ENCODE measurements at regions not wholly inside any gene's neighbourhood (a gene's known extent, or its start where the extent isn't known, plus 50 kb on each side); places are given as distances from the start of the nearest gene placed in this dataset.

DNA sequence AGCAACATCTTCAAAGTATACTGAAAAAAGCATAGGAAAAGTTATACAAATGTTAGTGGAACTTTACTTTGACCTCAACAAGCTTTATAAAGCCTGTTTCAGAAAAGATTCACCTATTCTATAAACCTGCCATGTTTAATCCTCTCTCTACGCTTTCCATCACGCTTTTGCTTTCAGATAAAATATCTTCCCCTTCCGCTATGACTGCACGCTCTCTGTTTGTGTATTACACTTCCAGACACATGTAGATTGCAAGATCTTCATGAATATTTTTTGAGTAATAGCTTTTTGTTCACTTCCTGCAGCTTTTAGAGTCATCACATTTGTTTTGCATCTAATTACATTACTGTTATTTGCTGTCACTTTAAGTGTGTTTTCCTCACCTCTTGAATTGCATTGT is 271.4 kb downstream of the RASSF9 start:
- Histone ChIP-seq H3K4me3 (no peak overlapping the region), H3K4me1 (no peaks in the 10 kb centered on the region), H3K27ac (no peak overlapping the region), H3K4me2 (no peak overlapping the region), H3K9me3 (no peaks in the 10 kb centered on the region)
- 86% methylated on average over 4 of the region's 4 CpGs for WGBS (ENCODE audit: missing lambda C conversion rate)
- no peak for FAIRE-seq
- ChIA-PET CTCF (interaction anchor here (0.8 to 1.4 kb wide), 2 partner anchors 10 to 11 kb away, joined by 3 to 4 read pairs; no protein-coding TSS in a partner anchor), POLR2A (no interaction called here)
- TF ChIP-seq CBX8 (IDR thresholded peaks at IDR 0.05) (no peak), CHD4 (IDR thresholded peaks at IDR 0.05; ENCODE audit: borderline replicate concordance) (no peak), RCOR1 (IDR thresholded peaks at IDR 0.05; ENCODE audit: low read depth, low read length) (no peak), KDM1A (IDR thresholded peaks at IDR 0.05; ENCODE audit: low read depth) (no peak), FOSL2 (IDR thresholded peaks at IDR 0.05) (no peak), FOSL2 (CRISPR knock-in tag; IDR thresholded peaks at IDR 0.05) (no peak), NFE2L2 (conservative IDR thresholded peaks at IDR 0.05; ENCODE audit: low read length) (no peak), EP300 (IDR thresholded peaks at IDR 0.05) (no peak), HDAC2 (IDR thresholded peaks at IDR 0.05) (no peak), HES2 (IDR thresholded peaks at IDR 0.05) (no peak)
- TF ChIP-seq, protein P1, sequence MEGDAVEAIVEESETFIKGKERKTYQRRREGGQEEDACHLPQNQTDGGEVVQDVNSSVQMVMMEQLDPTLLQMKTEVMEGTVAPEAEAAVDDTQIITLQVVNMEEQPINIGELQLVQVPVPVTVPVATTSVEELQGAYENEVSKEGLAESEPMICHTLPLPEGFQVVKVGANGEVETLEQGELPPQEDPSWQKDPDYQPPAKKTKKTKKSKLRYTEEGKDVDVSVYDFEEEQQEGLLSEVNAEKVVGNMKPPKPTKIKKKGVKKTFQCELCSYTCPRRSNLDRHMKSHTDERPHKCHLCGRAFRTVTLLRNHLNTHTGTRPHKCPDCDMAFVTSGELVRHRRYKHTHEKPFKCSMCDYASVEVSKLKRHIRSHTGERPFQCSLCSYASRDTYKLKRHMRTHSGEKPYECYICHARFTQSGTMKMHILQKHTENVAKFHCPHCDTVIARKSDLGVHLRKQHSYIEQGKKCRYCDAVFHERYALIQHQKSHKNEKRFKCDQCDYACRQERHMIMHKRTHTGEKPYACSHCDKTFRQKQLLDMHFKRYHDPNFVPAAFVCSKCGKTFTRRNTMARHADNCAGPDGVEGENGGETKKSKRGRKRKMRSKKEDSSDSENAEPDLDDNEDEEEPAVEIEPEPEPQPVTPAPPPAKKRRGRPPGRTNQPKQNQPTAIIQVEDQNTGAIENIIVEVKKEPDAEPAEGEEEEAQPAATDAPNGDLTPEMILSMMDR (IDR thresholded peaks at IDR 0.05): no peak
- no peak for DNase-seq (ENCODE audit: low read depth in 1 of 2, low spot score in 1 of 2)
- no peak for ATAC-seq

GRCh38 chr12:85568395-85569103 is 267.7 kb downstream of the RASSF9 start:
- TF ChIP-seq HMGXB4 (CRISPR knock-in tag; IDR thresholded peaks at IDR 0.05; ENCODE audit: borderline replicate concordance) (no peak), MAZ (IDR thresholded peaks at IDR 0.05; ENCODE audit: borderline replicate concordance, low read depth, low read length) (no peak), SREBF2 (IDR thresholded peaks at IDR 0.05) (no peak), KDM5A (IDR thresholded peaks at IDR 0.05) (no peak), NFE2L2 (conservative IDR thresholded peaks at IDR 0.05; ENCODE audit: low read length) (no peak), ZC3H11A (IDR thresholded peaks at IDR 0.05) (no peak), POLR2AphosphoS2 (conservative IDR thresholded peaks at IDR 0.05; ENCODE audit: low read length) (no peak), HEYL (CRISPR knock-in tag; IDR thresholded peaks at IDR 0.05) (no peak)
- TF ChIP-seq, protein P1 (IDR thresholded peaks at IDR 0.05): no peak
- 53% methylated on average over 6 of the region's 6 CpGs for WGBS (ENCODE audit: missing lambda C conversion rate)
- H3K4me3 ChIP-seq: no peak overlapping the region
- H3K27ac ChIP-seq: no peak overlapping the region
- FAIRE-seq (no peak), ATAC-seq (no peak), DNase-seq (ENCODE audit: low read depth in 1 of 2, low spot score in 1 of 2) (no peak)
- CTCF ChIA-PET: interaction anchor here (2.0 to 3.8 kb wide), 2 partner anchors 9 to 298 kb away, joined by 6 to 18 read pairs; no protein-coding TSS in a partner anchor
- no peaks in the 10 kb centered on the region for H3K4me1 ChIP-seq
- no peak overlapping the region for H3K4me2 ChIP-seq
- POLR2A ChIA-PET: interaction anchor here (0.6 kb wide), 1 partner anchor 137 kb away, joined by 3 read pairs; no protein-coding TSS in a partner anchor
- no peaks in the 10 kb centered on the region for H3K9me3 ChIP-seq
